ENCODE measurements at regions not wholly inside any gene's neighbourhood (a gene's known extent, or its start where the extent isn't known, plus 50 kb on each side); places are given as distances from the start of the nearest gene placed in this dataset.

GRCh38 chr18:45363196-45363595 lies 252.1 kb upstream of the SLC14A2 start:
- no peaks in the 10 kb centered on the region for H3F3A ChIP-seq (replicated peaks; ENCODE audit: insufficient read depth)
- no peaks in the 10 kb centered on the region for H3K9me3 ChIP-seq
- TF ChIP-seq TAF1 (IDR thresholded peaks at IDR 0.05; ENCODE audit: borderline replicate concordance, low read depth, low read length) (no peak), SMC3 (IDR thresholded peaks at IDR 0.05; ENCODE audit: low read depth, low read length) (no peak), TCF12 (IDR thresholded peaks at IDR 0.05) (no peak), JUND (IDR thresholded peaks at IDR 0.05) (no peak), CHD2 (IDR thresholded peaks at IDR 0.05; ENCODE audit: low read length, partially characterized antibody) (no peak), FOSL2 (IDR thresholded peaks at IDR 0.05; ENCODE audit: borderline replicate concordance, low read depth) (no peak), SIN3A (IDR thresholded peaks at IDR 0.05; ENCODE audit: borderline replicate concordance, low read depth, low read length) (no peak), NFIC (IDR thresholded peaks at IDR 0.05; ENCODE audit: borderline replicate concordance) (no peak), IRF3 (IDR thresholded peaks at IDR 0.05; ENCODE audit: low read depth, low read length) (no peak), GATA2 (CRISPR knock-in tag; IDR thresholded peaks at IDR 0.05) (no peak), FOXJ3 (CRISPR knock-in tag; IDR thresholded peaks at IDR 0.05) (no peak), TEAD4 (IDR thresholded peaks at IDR 0.05; ENCODE audit: borderline replicate concordance, insufficient read depth) (no peak), USF2 (IDR thresholded peaks at IDR 0.05; ENCODE audit: borderline replicate concordance, low read depth, low read length) (no peak), ZBTB33 (IDR thresholded peaks at IDR 0.05; ENCODE audit: borderline replicate concordance, low read depth) (no peak)
- TF ChIP-seq, protein P1, sequence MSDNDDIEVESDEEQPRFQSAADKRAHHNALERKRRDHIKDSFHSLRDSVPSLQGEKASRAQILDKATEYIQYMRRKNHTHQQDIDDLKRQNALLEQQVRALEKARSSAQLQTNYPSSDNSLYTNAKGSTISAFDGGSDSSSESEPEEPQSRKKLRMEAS (IDR thresholded peaks at IDR 0.05; ENCODE audit: low read depth): no peak
- H3K27me3 ChIP-seq (ENCODE audit: insufficient read depth): no peaks in the 10 kb centered on the region
- no peak overlapping the region for H3K4me3 ChIP-seq (ENCODE audit: low read depth in 2 of 2, low read length in 1 of 2)
- H3K4me1 ChIP-seq (ENCODE audit: control insufficient read depth in 1 of 2, insufficient read depth in 2 of 2, low read depth in 1 of 2, low read length in 1 of 2): peaks cover 0 to 31% of the 10 kb centered on the region in 2 experiments; a peak in 2 of 4 replicates
- CTCF ChIA-PET: no interaction called here
- H3K36me3 ChIP-seq (replicated peaks in 1 of 2; ENCODE audit: control insufficient read depth in 1 of 2, insufficient read depth in 2 of 2, low read length in 1 of 2): no peaks in the 10 kb centered on the region
- WGBS (ENCODE audit: low lambda C conversion rate): 82% methylated on average over 4 of the region's 4 CpGs
- H3K4me2 ChIP-seq: no peak overlapping the region
- POLR2A ChIA-PET: no interaction called here
- H4K20me1 ChIP-seq (ENCODE audit: insufficient read depth): no peaks in the 10 kb centered on the region
- H3K9me2 ChIP-seq: no peaks in the 10 kb centered on the region
- H3K27ac ChIP-seq (ENCODE audit: low read depth in 2 of 2, low read length in 1 of 2): no peak overlapping the region
- H3K79me2 ChIP-seq (ENCODE audit: insufficient read depth): no peaks in the 10 kb centered on the region
- DNase-seq: no peak
- no peak overlapping the region for H3K9ac ChIP-seq
- H2AFZ ChIP-seq (ENCODE audit: low read depth): no peak overlapping the region

All from SK-N-SH (cell line).